NCI-H187 treated with DMSO at 0.1 percent for 48 hours (cell line): ENCODE measurements at regions not wholly inside any gene's neighbourhood (a gene's known extent, or its start where the extent isn't known, plus 50 kb on each side); places are given as distances from the start of the nearest gene placed in this dataset.
"Not testable (repeated sequence)": the region's sequence is repeated elsewhere in the genome, so short reads cannot be mapped to it uniquely, and the experiment has no call there.

Experiments
- DNase-seq: peaks from one replicate; lab custom pipeline; 2025; lab: John Stamatoyannopoulos, UW

DNA sequence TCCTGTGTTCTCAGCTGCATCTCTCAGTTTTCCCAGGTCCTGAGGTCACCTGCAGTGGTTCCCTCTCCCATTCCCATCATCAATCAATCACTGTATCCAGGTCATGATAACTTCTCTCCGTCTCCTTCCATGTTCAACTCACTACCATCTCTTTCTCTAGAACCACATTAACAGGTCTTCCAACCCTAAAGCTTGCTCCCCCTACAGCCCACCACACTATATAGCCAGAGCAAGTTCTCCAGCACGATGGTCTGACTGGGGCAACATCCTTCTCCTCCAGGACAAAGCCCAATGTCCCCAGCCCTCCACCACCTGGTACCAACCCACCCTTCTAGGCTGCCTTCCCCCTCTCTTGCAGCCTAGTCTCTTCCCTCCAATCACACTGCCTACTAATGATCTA is 241.6 kb downstream of the CDK5RAP2 start:
- DNase-seq, result no peak

DNA sequence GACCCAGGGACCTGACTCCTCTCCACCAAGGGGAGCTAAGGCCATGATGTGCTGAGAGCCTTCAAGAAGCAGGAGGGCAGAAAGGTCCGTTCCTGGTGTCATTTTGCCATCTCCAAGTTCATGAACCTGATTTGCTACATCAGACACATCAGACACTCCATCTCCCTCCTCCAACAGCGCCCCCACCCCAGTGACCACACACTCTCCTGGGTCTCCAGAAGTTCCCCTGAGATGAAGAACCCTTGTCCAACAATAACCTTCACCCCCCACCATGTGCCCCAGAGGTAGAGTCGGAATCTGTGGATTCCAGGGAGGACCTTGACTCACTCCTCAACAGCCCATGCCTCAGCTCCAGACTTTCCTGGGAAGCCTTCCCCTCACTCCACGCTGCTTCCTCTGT is 242.8 kb downstream of the CDK5RAP2 start:
- DNase-seq, result no peak

DNA sequence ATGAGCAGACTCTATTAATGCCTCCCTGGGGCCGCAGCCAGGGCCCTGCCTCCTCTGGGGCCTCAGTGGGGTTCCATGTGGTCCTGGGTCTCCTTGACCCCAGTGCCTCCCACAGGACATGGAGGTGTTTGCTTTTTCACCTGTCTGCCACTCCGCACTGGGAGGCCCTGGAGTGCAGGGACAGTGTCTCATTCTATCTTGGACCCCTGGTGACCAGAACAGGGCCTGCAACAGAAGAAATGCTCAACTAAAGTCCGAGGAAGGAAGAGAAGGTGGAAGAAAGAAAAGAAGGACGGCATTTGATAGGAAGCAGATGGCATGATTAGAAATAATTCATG is 243.2 kb downstream of the CDK5RAP2 start:
- no peak for DNase-seq

- no peak for DNase-seq
Measured at GRCh38 chr9:120336021-120336752, 243.8 kb downstream of the CDK5RAP2 start.

GRCh38 chr9:120331913-120332312 is 248.1 kb downstream of the CDK5RAP2 start:
- no peak for DNase-seq

GRCh38 chr9:120330031-120330430 is 249.9 kb downstream of the CDK5RAP2 start:
- DNase-seq, result no peak

DNA sequence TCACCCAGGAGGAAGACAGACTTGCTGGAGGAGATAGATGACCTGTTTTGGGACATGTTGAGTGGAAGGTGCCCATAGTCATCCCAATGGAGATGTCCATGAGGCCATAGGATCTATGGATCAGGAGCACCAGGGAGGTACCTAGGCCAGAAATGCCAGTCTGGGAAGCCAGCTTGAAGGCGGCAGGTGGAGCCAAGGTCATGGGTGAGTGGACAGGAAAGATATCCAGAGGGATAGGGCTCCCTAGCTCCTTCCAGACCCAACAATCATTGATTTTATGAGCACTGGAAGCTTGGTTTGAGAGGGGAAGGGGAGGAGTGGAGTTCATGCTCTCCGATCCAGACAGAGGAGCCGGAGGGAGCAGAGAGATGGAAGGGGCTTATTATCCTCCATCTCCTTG is 252.6 kb downstream of the CDK5RAP2 start:
- DNase-seq, result no peak

GRCh38 chr9:120326049-120326693 is 253.8 kb downstream of the CDK5RAP2 start:
- no peak for DNase-seq

DNA sequence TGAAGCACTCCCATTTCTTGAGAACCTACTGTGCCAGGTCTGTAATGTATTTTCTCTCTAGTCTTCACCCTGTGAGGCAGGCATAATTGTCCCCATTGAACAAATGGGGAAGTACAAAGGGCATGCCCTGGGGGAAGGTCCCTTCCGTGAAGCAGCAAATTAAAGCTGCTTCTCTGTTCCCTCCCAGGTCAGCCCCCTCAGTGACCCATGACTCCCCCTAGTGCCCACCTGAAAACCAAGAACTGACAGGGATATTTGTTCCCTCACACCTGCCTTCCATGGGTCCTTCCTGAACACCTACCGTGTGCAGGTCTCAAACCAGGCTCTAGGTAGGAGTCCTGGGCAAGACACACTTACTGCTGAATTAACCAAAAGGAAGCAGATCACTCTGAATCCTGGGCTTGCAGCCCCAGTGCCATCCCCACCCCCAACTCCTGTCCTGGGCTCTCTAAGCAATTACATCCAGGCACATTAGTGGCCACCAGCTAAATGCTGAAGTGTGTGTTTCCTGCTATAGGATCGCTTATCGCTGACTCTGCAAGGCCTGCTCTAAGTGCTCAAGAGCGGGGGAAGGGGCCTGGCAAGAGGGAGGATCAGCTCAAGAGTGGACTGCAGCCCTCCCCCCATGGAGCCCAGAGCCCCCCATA is 254.8 kb downstream of the CDK5RAP2 start:
- no peak for DNase-seq

DNA sequence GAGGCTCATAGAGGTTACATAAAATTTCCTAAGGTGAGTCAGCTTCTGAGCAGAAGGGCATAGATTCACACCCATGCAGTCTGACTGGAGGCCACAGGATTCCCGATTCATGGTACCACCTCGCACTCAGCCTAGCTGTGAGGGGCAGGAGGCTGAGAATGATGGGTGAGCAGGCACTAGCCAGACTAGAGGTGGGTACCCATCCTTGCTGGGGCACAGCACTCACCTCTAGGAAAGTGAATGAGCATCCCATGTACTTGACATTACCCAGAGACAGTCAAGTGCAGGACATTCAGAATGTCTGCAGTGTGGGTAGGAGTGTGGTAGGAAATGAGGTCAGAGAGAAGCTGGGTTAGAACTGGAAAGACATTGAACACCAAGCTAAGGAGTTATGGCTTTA is 255.5 kb downstream of the CDK5RAP2 start:
- DNase-seq, result no peak

- DNase-seq, result no peak
Measured at GRCh38 chr9:120323125-120323524, 256.8 kb downstream of the CDK5RAP2 start.

DNA sequence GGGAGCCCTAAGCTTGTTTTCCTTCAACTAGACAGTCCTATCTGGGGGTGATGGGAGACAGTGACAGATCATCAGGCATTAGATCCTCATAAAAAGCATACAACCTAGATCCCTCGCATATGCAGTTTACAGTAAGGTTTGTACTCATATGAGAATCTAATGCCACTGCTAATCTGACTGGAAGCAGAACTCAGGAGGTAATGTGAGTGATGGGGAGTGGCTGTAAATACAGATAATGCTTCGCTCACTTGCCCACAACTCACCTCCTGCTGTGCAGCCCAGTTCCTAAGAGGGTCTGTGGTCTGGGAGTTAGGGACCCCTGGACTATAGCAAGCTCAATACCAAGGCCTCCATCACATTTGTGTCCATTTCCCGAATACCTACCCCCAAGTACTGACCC is 260.5 kb downstream of the CDK5RAP2 start:
- no peak for DNase-seq

DNA sequence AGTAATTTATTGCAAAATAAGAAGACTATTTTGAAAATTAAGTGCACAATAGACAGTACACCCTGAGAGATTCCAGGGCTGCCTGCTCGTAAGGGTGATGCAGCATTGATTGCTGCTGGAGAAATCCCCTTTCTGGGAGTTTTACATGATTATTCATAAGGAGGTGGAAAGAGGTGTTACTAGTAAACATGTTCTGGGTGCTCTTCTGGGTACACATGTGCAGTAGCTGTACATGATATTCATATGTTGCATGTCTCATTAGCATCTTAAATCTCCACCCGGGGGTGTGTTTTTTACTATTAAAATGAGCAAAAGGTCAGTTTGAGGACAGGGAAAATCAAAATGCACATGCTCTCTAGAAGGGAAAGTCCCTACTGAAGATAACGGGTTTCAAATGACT is 264.8 kb downstream of the CDK5RAP2 start:
- no peak for DNase-seq

- no peak for DNase-seq
Measured at GRCh38 chr9:120312031-120312430, 267.9 kb downstream of the CDK5RAP2 start.

GRCh38 chr9:120310035-120310434 is 269.9 kb downstream of the CDK5RAP2 start:
- DNase-seq, result no peak

GRCh38 chr9:120308495-120308894 is 271.5 kb downstream of the CDK5RAP2 start:
- no peak for DNase-seq

- DNase-seq, result no peak
Measured at GRCh38 chr9:120307599-120307998, 272.4 kb downstream of the CDK5RAP2 start.

- no peak for DNase-seq
Measured at GRCh38 chr9:120306561-120306960, 273.4 kb downstream of the CDK5RAP2 start.

DNA sequence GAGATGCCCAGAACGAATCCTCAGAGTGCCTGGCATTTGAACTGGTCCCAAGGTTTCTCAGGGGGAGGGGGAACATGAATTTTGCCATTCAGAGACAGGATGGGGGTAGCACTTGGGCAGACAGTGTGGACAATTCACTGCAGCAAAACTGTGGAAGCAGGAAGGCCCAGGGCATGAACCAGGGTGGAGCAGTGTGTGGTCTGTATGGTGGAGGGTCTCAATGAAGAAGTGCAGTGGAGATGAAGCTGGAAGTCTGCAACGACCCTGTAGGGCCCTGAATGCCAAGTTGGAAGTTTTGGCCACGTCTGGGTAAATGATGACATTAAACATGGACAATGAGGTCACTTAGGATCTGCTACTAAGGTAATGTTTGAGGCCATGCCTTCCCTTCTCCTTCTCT is 273.9 kb downstream of the CDK5RAP2 start:
- no peak for DNase-seq

DNA sequence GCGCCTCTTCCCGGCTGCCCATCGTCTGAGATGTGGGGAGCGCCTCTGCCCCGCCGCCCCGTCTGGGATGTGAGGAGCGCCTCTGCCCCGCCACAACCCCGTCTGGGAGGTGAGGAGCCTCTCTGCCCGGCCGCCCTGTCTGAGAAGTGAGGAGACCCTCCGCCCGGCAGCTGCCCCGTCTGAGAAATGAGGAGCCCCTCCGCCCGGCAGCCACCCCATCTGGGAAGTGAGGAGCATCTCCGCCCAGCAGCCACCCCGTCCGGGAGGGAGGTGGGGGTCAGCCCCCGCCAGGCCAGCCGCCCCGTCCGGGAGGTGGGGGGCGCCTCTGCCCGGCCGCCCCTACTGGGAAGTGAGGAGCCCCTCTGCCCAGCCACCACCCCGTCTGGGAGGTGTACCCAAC is 275.1 kb downstream of the CDK5RAP2 start:
- not testable (repeated sequence) for DNase-seq

- DNase-seq, result no peak
Measured at GRCh38 chr9:120303519-120303918, 276.4 kb downstream of the CDK5RAP2 start.

DNA sequence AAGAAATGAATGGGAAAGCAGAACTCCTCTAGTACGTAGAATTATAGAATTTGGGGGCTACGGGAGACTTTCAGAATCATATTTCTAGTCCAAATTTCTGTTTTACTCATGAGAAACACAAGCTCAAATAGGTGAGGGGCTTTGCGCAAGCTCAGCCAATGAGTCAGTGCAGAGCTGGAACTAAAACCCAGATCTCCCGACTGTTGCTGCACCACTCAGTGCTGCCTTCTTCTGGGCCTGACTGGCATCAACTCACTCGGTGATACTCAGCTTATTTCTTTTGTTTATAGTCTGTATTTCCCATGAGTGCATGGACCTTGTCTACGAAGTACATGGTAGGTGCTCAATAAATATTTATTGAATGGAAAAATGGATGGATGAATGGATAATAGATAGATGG is 280.2 kb downstream of the CDK5RAP2 start:
- no peak for DNase-seq

DNA sequence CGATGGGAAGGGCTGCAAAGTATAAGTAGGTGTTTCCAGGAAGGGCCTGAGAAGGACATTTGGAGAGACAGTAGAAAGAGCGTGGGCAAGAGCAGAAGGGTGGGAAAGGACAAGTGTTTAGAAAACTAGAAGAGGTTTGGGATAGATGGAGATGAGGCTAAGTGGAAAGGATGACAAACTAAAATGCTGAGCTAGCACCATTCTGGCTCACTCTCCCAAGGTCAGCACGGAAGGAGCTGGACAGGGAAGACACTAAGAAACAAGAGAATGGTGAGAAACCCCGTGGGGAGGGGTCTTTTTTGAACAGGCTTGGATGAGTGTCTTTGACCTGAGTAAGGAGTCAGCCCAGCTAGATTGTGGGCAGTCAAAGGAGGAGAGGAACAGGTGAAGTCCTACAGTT is 286.0 kb downstream of the CDK5RAP2 start:
- DNase-seq, result no peak

- no peak for DNase-seq
Measured at GRCh38 chr9:120292606-120293005, 287.4 kb downstream of the CDK5RAP2 start.
